Brain microvascular endothelial cell (primary cell): ENCODE measurements at regions not wholly inside any gene's neighbourhood (a gene's known extent, or its start where the extent isn't known, plus 50 kb on each side); places are given as distances from the start of the nearest gene placed in this dataset.
A peak's percentile ranks its signal among the peaks of the same experiment; 100 is the strongest.

Source experiments
- DNase-seq: peaks from one replicate; pipeline ENCODE4 v3.0.0-alpha.2; 2020
- H3K27ac ChIP-seq: fragments of 250-450 bp; sonication (Bioruptor Pico); 2 replicates; pipeline ENCODE4 v1.5.1; 2020; ENCODE audit warnings: mild to moderate bottlenecking, moderate library complexity
- H3K27me3 ChIP-seq: fragments of 250-450 bp; sonication (Bioruptor Pico); replicated peaks from 2 replicates; pipeline ENCODE4 v1.5.1; 2020; ENCODE audit warnings: mild to moderate bottlenecking
- H3K36me3 ChIP-seq: fragments of 250-450 bp; sonication (Bioruptor Pico); replicated peaks from 2 replicates; pipeline ENCODE4 v1.5.1; 2020; ENCODE audit warnings: mild to moderate bottlenecking
- H3K4me3 ChIP-seq: 2 replicates; pipeline ENCODE4 v1.5.1; 2011; ENCODE audit warnings: low read depth, mild to moderate bottlenecking, control low read depth, low read length, moderate library complexity
- CTCF ChIP-seq: IDR thresholded peaks from 2 replicates; pipeline ENCODE4 v1.5.1; 2011; ENCODE audit warnings: low read depth, mild to moderate bottlenecking, moderate library complexity, low read length, control low read depth, inconsistent platforms; ENCODE audit errors: missing control alignments
- in situ Hi-C: cut with HindIII; loops from 2 replicates; pipeline ENCODE4 v1.10.0; 2017; ENCODE audit warnings: low sequenced_read_pairs, low pct_ligation_motif_present

GRCh38 chr9:91127653-91128052, 234.1 kb downstream of the AUH start:
- no peak for DNase-seq

GRCh38 chr9:91130796-91131318, 230.9 kb downstream of the AUH start:
- H3K36me3 ChIP-seq = no peaks in the 10 kb centered on the region
- no peak overlapping the region for H3K4me3 ChIP-seq
- no peak for DNase-seq
- in situ Hi-C loops = no loop called here
- no peaks in the 10 kb centered on the region for H3K27me3 ChIP-seq
- no peak for TF ChIP-seq CTCF
- peak overlapping the region; percentile 81 for H3K27ac ChIP-seq

More at GRCh38 chr9:91127653-91128052, 234.1 kb downstream of the AUH start:
- Histone ChIP-seq H3K27me3 (no peaks in the 10 kb centered on the region), H3K4me3 (no peak overlapping the region), H3K27ac (no peak overlapping the region), H3K36me3 (no peaks in the 10 kb centered on the region)
- no peak for TF ChIP-seq CTCF
- in situ Hi-C loops = no loop called here

GRCh38 chr9:91131433-91131839, 230.3 kb downstream of the AUH start:
- in situ Hi-C loops = no loop called here
- Histone ChIP-seq H3K27me3 (no peaks in the 10 kb centered on the region), H3K27ac (peak overlapping the region; percentile 81), H3K36me3 (no peaks in the 10 kb centered on the region), H3K4me3 (no peak overlapping the region)
- TF ChIP-seq CTCF = no peak
- peak; percentile 96 for DNase-seq

- in situ Hi-C loops = no loop called here
- Histone ChIP-seq H3K27me3 (no peaks in the 10 kb centered on the region), H3K36me3 (no peaks in the 10 kb centered on the region), H3K4me3 (no peak overlapping the region), H3K27ac (no peak overlapping the region)
- no peak for TF ChIP-seq CTCF
- no peak for DNase-seq
Observed at GRCh38 chr9:91132576-91133073, 229.1 kb downstream of the AUH start.

GRCh38 chr9:91134608-91135007, 227.1 kb downstream of the AUH start:
- no peak overlapping the region for H3K4me3 ChIP-seq
- no peaks in the 10 kb centered on the region for H3K27me3 ChIP-seq
- no peak overlapping the region for H3K27ac ChIP-seq
- DNase-seq = no peak
- TF ChIP-seq CTCF = no peak
- in situ Hi-C loops = no loop called here
- no peaks in the 10 kb centered on the region for H3K36me3 ChIP-seq

- Histone ChIP-seq H3K4me3 (no peak overlapping the region), H3K36me3 (no peaks in the 10 kb centered on the region), H3K27ac (no peak overlapping the region), H3K27me3 (no peaks in the 10 kb centered on the region)
- no peak for DNase-seq
- no peak for TF ChIP-seq CTCF
- in situ Hi-C loops = no loop called here
Observed at GRCh38 chr9:91137391-91137790, 224.3 kb downstream of the AUH start.
